OCI-LY7 (cell line): ENCODE measurements at regions not wholly inside any gene's neighbourhood (a gene's known extent, or its start where the extent isn't known, plus 50 kb on each side); places are given as distances from the start of the nearest gene placed in this dataset.

Experiments
- BruUV-seq: library from RNA; stranded (reverse); fragments of 400-500 nt; replicated peaks from 2 replicates; lab custom pipeline; 2021; lab: Mats Ljungman, UMichigan
- CTCF ChIA-PET: fragments of 300-600 bp; sonication (Branson Sonifier 250); formaldehyde crosslinking; loops from one replicate; lab custom pipeline; 2022; ENCODE audit warnings: antibody characterized with exemption; ENCODE audit not compliant: unreplicated experiment; lab: Charles Lee
- POLR2A ChIA-PET: fragments of 300-600 bp; sonication (Branson Sonifier 250); formaldehyde crosslinking; loops from one replicate; lab custom pipeline; 2022; ENCODE audit warnings: antibody characterized with exemption; lab: Charles Lee
- DNase-seq: peaks from one replicate; pipeline ENCODE4 v3.0.0-alpha.2; 2015; ENCODE audit warnings: low spot score
- H2AFZ ChIP-seq: fragments of 200-600 bp; sonication (generic), shearing (Covaris generic); 2 replicates; pipeline ENCODE4 v1.6.1; 2014; ENCODE audit warnings: mild to moderate bottlenecking, antibody characterized with exemption, low read length, moderate library complexity
- H3K27ac ChIP-seq: fragments of 200-600 bp; sonication (generic); 2 replicates; pipeline ENCODE4 v1.5.1; 2014; ENCODE audit warnings: mixed run types, low read depth, mild to moderate bottlenecking, moderate library complexity, low read length, inconsistent platforms; ENCODE audit not compliant: poor library complexity, severe bottlenecking
- H3K36me3 ChIP-seq: fragments of 200-600 bp; sonication (generic); 2 replicates; pipeline ENCODE4 v1.6.1; 2014; ENCODE audit warnings: mild to moderate bottlenecking, antibody characterized with exemption, low read length, moderate library complexity, mixed read lengths; ENCODE audit not compliant: insufficient read depth
- H3K4me1 ChIP-seq: fragments of 200-600 bp; sonication (generic); 2 replicates; pipeline ENCODE4 v1.5.1; 2014; ENCODE audit warnings: mild to moderate bottlenecking, low read length; ENCODE audit not compliant: insufficient read depth, poor library complexity, severe bottlenecking
- H3K4me2 ChIP-seq: fragments of 200-600 bp; sonication (generic); 2 replicates; pipeline ENCODE4 v1.6.1; 2014; ENCODE audit warnings: mild to moderate bottlenecking, low read length
- H3K4me3 ChIP-seq: fragments of 200-600 bp; sonication (generic); 2 replicates; pipeline ENCODE4 v1.5.1; 2014; ENCODE audit warnings: mild to moderate bottlenecking, low read depth, low read length; ENCODE audit not compliant: poor library complexity, severe bottlenecking
- H3K79me2 ChIP-seq: fragments of 200-600 bp; sonication (generic); 2 replicates; pipeline ENCODE4 v1.6.1; 2016; ENCODE audit warnings: low read depth, mild to moderate bottlenecking, low read length, moderate library complexity, mixed read lengths; ENCODE audit not compliant: insufficient read depth
- H3K9me2 ChIP-seq: fragments of 200-600 bp; sonication (generic); 2 replicates; pipeline ENCODE4 v1.6.1; 2016; ENCODE audit warnings: mild to moderate bottlenecking, low read length, mixed read lengths; ENCODE audit not compliant: insufficient read depth
- H3K9me3 ChIP-seq: fragments of 200-600 bp; sonication (generic); 2 replicates; pipeline ENCODE4 v1.6.1; 2014; ENCODE audit warnings: mild to moderate bottlenecking, mixed run types, low read length, mixed read lengths
- H4K20me1 ChIP-seq: fragments of 200-600 bp; sonication (generic); 2 replicates; pipeline ENCODE4 v1.6.1; 2014; ENCODE audit warnings: mild to moderate bottlenecking, antibody characterized with exemption, low read length, moderate library complexity, mixed read lengths; ENCODE audit not compliant: insufficient read depth
- CTCF ChIP-seq: fragments of 200-600 bp; sonication (generic); conservative IDR thresholded peaks from 2 replicates; pipeline ENCODE4 v1.5.1; 2014; ENCODE audit warnings: mild to moderate bottlenecking, antibody characterized with exemption, low read length, moderate library complexity, mixed read lengths
- EZH2phosphoT487 ChIP-seq: fragments of 200-600 bp; sonication (generic); IDR thresholded peaks from 2 replicates; pipeline ENCODE4 v1.6.1; 2018; ENCODE audit warnings: low read depth, borderline replicate concordance, mild to moderate bottlenecking, mixed run types, antibody characterized with exemption, low read length, moderate library complexity, mixed read lengths
- intact Hi-C: fragments of 100-400 bp; cut with micrococcal nuclease; formaldehyde crosslinking; loops from one replicate; pipeline ENCODE4 v1.10.0; 2022; ENCODE audit not compliant: unreplicated experiment

DNA sequence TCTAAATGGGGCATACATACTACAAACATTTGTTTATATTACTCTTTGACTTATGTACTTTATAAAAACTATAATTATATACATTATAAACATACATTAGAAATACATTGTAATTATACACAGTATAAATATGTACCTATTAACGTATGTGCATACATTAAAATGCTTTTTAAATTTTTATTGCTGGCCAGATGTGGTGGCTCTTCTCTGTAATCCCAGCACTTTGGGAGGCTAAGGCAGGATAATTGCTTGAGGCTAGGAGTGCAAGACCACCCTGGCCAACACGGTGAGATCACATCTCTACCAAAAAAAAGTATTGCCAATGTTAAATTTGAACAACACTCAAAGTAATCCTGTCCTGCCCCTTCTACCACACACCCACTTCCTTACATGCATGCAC lies 1037.0 kb downstream of the GRM8 start:
- CTCF ChIA-PET, result no interaction called here
- BruUV-seq, result no TSS peak
- no peaks in the 10 kb centered on the region for H3K4me1 ChIP-seq

GRCh38 chr7:126213876-126214275 lies 1038.9 kb downstream of the GRM8 start:
- DNase-seq, result no peak
- H3K9me3 ChIP-seq, result no peaks in the 10 kb centered on the region
- intact Hi-C loops, result no loop called here
- no peak overlapping the region for H3K4me3 ChIP-seq
- no peak overlapping the region for H3K4me2 ChIP-seq
- TF ChIP-seq CTCF (no peak), EZH2phosphoT487 (no peak)
- H3K36me3 ChIP-seq, result no peaks in the 10 kb centered on the region
- H3K9me2 ChIP-seq, result no peaks in the 10 kb centered on the region
- H2AFZ ChIP-seq, result no peak overlapping the region
- no TSS peak for BruUV-seq
- H4K20me1 ChIP-seq, result no peaks in the 10 kb centered on the region
- H3K27ac ChIP-seq, result no peak overlapping the region
- no peaks in the 10 kb centered on the region for H3K4me1 ChIP-seq
- ChIA-PET CTCF (no interaction called here), POLR2A (interaction anchor here (0.6 kb wide), 1 partner anchor 295 kb away, joined by 5 read pairs; no protein-coding TSS in a partner anchor)
- no peaks in the 10 kb centered on the region for H3K79me2 ChIP-seq

More for the DNA sequence above, 1037.0 kb downstream of the GRM8 start:
- intact Hi-C loops, result no loop called here
- TF ChIP-seq EZH2phosphoT487 (no peak), CTCF (no peak)
- no peak overlapping the region for H3K4me3 ChIP-seq
- H3K27ac ChIP-seq, result no peak overlapping the region
- H3K9me2 ChIP-seq, result no peaks in the 10 kb centered on the region
- H2AFZ ChIP-seq, result no peak overlapping the region
- no peaks in the 10 kb centered on the region for H3K36me3 ChIP-seq
- H4K20me1 ChIP-seq, result no peaks in the 10 kb centered on the region
- no peak overlapping the region for H3K4me2 ChIP-seq
- H3K9me3 ChIP-seq, result no peaks in the 10 kb centered on the region
- POLR2A ChIA-PET, result no interaction called here
- no peaks in the 10 kb centered on the region for H3K79me2 ChIP-seq
- DNase-seq, result no peak

GRCh38 chr7:126211875-126212274 lies 1040.9 kb downstream of the GRM8 start:
- Histone ChIP-seq H2AFZ (no peak overlapping the region), H3K27ac (no peak overlapping the region), H4K20me1 (no peaks in the 10 kb centered on the region), H3K4me2 (no peak overlapping the region), H3K9me2 (no peaks in the 10 kb centered on the region), H3K4me1 (no peaks in the 10 kb centered on the region), H3K9me3 (no peaks in the 10 kb centered on the region), H3K36me3 (no peaks in the 10 kb centered on the region), H3K79me2 (no peaks in the 10 kb centered on the region), H3K4me3 (no peak overlapping the region)
- no peak for TF ChIP-seq CTCF
- no peak for TF ChIP-seq EZH2phosphoT487
- POLR2A ChIA-PET, result no interaction called here
- DNase-seq, result no peak
- intact Hi-C loops, result no loop called here
- CTCF ChIA-PET, result no interaction called here
- no TSS peak for BruUV-seq
